Brain pericyte (primary cell): ENCODE measurements at regions not wholly inside any gene's neighbourhood (a gene's known extent, or its start where the extent isn't known, plus 50 kb on each side); places are given as distances from the start of the nearest gene placed in this dataset.
"Not testable (repeated sequence)": the region's sequence is repeated elsewhere in the genome, so short reads cannot be mapped to it uniquely, and the experiment has no call there.

Source experiments
- DNase-seq: peaks from one replicate; pipeline ENCODE4 v3.0.0-alpha.2; 2012; ENCODE audit warnings: low read depth, low spot score

- DNase-seq, result no peak
Measured at GRCh38 chr2:12538138-12538694, 178.5 kb upstream of the TRIB2 start.

- no peak for DNase-seq
Measured at GRCh38 chr2:12539336-12539735, 177.4 kb upstream of the TRIB2 start.

DNA sequence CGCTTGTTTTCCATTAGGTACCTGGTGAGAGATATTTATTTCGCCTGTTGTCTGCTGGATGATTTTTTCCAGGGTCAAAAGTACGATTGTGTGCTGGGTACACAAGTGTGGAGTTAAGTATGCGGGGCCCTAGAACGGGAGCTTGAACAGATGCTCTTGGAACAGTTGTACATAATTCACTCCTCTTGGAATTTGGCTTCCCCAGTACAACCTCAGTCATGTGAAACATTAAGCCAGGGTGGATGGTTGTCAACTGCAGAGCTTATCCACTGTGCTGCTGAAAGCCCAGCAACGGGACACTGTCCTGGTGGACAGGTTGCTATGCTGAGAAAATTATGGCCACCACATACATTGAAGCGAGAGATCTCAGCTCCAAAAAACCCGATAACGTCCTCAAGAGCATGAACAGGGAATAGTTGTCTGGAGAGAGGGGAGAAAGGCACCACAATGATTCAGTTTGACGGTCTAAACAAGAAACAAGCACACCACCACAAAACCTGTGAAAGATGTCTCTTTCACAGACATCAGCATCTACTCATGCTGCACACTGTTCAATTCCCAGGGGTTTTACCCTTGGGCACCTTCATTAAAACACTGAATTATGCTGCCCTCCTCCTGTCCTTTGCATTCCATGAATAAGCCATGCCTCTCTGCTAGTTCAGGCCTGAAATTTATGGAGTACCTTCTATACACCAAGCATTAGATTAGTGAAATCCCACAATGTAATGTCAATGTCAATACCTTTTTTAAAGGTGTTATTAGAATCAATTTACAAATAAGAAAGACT lies 176.8 kb upstream of the TRIB2 start:
- no peak for DNase-seq

- DNase-seq, result no peak
Measured at GRCh38 chr2:12543076-12543977, 173.4 kb upstream of the TRIB2 start.

- DNase-seq, result peak; percentile 63
Measured at GRCh38 chr2:12543978-12544558, 172.7 kb upstream of the TRIB2 start.

DNA sequence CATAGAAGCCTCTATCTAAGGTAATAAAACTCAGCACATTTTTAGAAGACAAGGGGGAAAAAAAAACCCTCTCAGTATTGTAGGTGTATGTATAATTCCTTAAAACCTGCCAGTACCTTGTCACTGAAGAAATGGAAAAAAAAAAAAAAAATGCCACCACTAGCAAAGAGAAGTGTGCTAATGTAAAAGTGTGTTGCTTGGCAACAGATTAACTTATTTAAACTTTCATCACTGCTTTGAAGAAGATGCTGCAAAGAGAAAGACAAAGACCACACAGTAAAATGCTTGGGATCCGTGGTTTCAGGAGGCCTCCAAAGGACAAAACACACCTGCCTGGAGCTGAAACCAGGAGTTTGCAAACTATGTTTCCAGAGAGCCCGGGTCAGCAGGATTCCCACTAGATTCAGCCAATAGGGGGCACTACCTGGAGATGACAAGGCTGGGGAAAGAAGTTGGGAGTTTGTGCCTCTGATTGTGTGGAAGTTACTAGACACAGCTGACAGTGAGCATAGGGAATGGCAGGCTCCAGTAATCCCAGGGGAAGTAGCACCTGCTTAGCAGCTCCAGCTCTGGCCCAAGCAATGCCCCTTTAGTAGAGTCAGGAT lies 169.1 kb upstream of the TRIB2 start:
- no peak for DNase-seq

GRCh38 chr2:12548906-12549305 lies 167.8 kb upstream of the TRIB2 start:
- DNase-seq, result no peak

GRCh38 chr2:12549641-12550040 lies 167.1 kb upstream of the TRIB2 start:
- no peak for DNase-seq

GRCh38 chr2:12552092-12552491 lies 164.6 kb upstream of the TRIB2 start:
- DNase-seq, result no peak

GRCh38 chr2:12554224-12555011 lies 162.3 kb upstream of the TRIB2 start:
- DNase-seq, result no peak

DNA sequence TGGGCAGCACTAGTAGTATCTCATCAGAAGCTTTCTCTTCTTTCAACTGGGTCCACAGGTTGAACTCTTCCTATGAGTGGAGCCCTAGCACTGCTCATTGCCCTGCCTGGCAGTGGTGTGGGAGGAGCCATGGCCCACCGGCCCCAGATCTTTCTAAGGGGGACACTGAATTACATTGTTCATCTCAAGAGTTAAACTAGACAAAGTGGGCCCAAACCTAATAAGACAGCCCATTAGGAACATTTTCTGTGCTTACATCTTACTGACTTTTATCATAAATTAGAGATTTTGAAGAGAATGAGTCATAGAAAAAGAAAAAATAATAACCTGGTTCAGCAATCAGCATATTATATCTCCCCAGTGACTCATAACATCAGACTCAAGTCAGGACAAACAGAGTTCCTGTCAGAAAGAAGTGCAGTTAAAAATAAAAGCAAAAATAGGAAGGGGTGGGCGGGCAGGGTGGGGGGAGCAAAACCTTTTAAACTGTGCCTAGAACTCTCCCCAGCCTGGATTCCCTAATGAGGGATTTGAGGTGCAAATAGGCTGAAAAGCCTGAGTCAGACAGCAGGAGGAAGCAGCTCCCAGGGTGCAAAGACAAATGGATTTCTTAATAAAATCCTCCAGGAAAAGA lies 161.6 kb upstream of the TRIB2 start:
- DNase-seq, result no peak

- no peak for DNase-seq
Measured at GRCh38 chr2:12556762-12557161, 160.0 kb upstream of the TRIB2 start.

DNA sequence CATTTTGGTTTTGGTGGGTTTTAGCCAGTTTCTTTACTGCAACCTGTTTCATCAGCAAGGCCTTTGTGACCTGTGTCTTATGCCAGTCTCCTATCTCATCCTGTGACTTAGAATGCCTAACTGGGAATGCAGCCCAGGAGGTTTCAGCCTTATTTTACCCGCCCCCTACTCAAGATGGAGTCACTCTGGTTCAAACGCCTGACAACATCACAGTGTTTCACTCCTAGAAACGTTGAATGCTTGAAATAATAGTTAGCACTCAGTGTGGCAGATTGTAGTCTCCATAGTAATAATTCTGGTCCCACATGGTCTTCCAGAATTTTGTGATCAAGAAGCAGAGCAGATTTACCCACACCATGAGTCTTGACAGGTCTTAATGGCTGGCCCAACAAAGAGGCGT lies 159.0 kb upstream of the TRIB2 start:
- DNase-seq, result no peak

DNA sequence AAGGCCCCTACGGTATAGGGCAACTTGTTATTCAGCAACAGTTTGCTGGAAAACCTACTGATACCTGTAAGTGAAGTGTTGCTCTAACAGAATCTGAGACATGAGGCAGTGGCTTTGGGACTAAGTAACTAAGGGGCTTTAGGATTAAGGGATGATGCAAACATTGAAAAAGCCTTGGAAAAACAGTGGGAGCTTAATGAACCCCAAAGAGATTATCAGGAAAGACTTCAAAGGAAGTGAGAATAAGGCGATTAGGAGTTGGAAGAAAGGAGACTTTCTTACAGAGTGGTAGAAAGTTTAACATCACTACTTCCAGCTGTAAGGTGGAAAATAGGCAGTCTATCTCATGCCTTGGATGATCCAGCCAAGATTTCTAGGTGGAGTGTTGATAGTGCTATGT lies 158.2 kb upstream of the TRIB2 start:
- DNase-seq, result no peak

GRCh38 chr2:12560618-12561017 lies 156.1 kb upstream of the TRIB2 start:
- no peak for DNase-seq

GRCh38 chr2:12567411-12567810 lies 149.3 kb upstream of the TRIB2 start:
- DNase-seq, result no peak

DNA sequence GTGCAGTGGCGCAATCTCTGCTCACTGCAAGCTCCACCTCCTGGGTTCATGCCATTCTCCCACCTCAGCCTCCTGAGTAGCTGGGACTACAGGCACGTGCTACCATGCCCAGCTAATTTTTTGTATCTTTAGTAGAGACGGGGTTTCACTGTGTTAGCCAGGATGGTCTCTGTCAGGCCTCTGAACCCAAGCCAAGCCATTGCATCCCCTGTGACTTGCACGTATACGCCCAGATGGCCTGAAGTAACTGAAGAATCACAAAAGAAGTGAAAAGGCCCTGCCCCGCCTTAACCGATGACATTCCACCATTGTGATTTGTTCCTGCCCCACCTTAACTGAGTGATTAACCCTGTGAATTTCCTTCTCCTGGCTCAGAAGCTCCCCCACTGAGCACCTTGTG lies 147.2 kb upstream of the TRIB2 start:
- DNase-seq, result not testable (repeated sequence)

DNA sequence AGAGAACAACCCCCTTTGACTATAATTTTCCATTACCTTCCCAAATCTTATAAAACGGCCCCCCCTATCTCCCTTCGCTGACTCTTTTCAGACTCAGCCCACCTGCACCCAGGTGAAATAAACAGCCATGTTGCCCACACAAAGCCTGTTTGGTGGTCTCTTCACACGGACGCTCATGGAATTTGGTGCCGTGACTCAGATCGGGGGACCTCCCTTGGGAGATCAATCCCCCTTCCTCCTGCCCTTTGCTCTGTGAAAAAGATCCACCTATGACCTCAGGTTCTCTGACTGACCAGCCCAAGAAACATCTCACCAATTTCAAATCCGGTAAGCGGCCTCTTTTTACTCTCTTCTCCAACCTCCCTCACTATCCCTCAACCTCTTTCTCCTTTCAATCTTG lies 146.8 kb upstream of the TRIB2 start:
- not testable (repeated sequence) for DNase-seq

DNA sequence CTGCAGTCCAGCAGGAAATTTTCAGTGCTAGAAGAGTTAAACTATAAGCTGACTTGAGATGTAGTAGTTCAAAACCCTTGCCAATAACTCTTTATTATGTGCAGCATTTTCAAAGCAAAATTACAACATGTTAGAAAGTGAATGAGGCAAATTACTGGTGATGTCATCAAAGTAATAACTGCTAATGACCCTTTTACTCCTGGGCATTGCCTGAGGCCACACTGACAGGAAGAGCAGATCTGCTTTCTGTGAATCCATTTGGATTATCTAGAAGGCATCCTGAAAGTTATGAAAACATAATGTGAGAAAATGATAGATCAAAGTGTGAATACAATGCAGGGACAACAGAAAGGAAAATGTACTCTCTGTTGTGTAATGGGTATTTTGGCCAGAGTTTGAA lies 139.6 kb upstream of the TRIB2 start:
- no peak for DNase-seq

GRCh38 chr2:12577567-12578253 lies 139.0 kb upstream of the TRIB2 start:
- no peak for DNase-seq
